H9 (cell line): ENCODE measurements at regions not wholly inside any gene's neighbourhood (a gene's known extent, or its start where the extent isn't known, plus 50 kb on each side); places are given as distances from the start of the nearest gene placed in this dataset.

ENCODE experiments used
- DNase-seq: peaks from one replicate; pipeline ENCODE4 v3.0.0-alpha.2; 2017
- H2AFZ ChIP-seq: one replicate; pipeline ENCODE4 v1.6.1; 2013; ENCODE audit warnings: mild to moderate bottlenecking, low read length, control low read depth, moderate library complexity
- H2AK5ac ChIP-seq: 2 replicates; pipeline ENCODE4 v1.6.1; 2013; ENCODE audit warnings: low read length, control low read depth, mixed read lengths; ENCODE audit not compliant: insufficient read length
- H2BK120ac ChIP-seq: one replicate; pipeline ENCODE4 v1.6.1; 2013; ENCODE audit warnings: low read depth, mild to moderate bottlenecking, low read length, control low read depth, inconsistent platforms; ENCODE audit not compliant: poor library complexity, severe bottlenecking
- H2BK12ac ChIP-seq: 2 replicates; pipeline ENCODE4 v1.6.1; 2013; ENCODE audit warnings: low read length, control low read depth, mixed read lengths, low read depth; ENCODE audit not compliant: insufficient read length
- H2BK15ac ChIP-seq: 2 replicates; pipeline ENCODE4 v1.6.1; 2013; ENCODE audit warnings: low read depth, low read length, control low read depth
- H2BK20ac ChIP-seq: one replicate; pipeline ENCODE4 v1.6.1; 2013; ENCODE audit warnings: low read depth, mild to moderate bottlenecking, low read length, control low read depth, inconsistent platforms; ENCODE audit not compliant: poor library complexity, severe bottlenecking
- H2BK5ac ChIP-seq: 2 replicates; pipeline ENCODE4 v1.6.1; 2013; ENCODE audit warnings: low read length, control low read depth, mixed read lengths; ENCODE audit not compliant: insufficient read length
- H3K14ac ChIP-seq: 2 replicates; pipeline ENCODE4 v1.6.1; 2013; ENCODE audit warnings: low read length, control low read depth; ENCODE audit not compliant: insufficient read depth
- H3K18ac ChIP-seq: 2 replicates; pipeline ENCODE4 v1.6.1; 2013; ENCODE audit warnings: low read depth, mild to moderate bottlenecking, mixed read lengths, low read length, control low read depth; ENCODE audit not compliant: insufficient read length
- H3K23ac ChIP-seq: 2 replicates; pipeline ENCODE4 v1.6.1; 2013; ENCODE audit warnings: low read length, control low read depth, mixed read lengths, low read depth; ENCODE audit not compliant: insufficient read length
- H3K23me2 ChIP-seq: 2 replicates; pipeline ENCODE4 v1.6.1; 2013; ENCODE audit warnings: low read depth, mild to moderate bottlenecking, mixed read lengths, low read length, control low read depth; ENCODE audit not compliant: insufficient read length, poor library complexity, severe bottlenecking
- H3K27ac ChIP-seq: 2 replicates; pipeline ENCODE4 v1.5.1; 2013; ENCODE audit warnings: low read length, control low read depth, mixed read lengths, low read depth; ENCODE audit not compliant: insufficient read length
- H3K27me3 ChIP-seq: 2 replicates; pipeline ENCODE4 v1.6.1; 2013; ENCODE audit warnings: low read length, control low read depth, inconsistent platforms; ENCODE audit not compliant: insufficient read depth
- H3K4ac ChIP-seq: 2 replicates; pipeline ENCODE4 v1.6.1; 2013; ENCODE audit warnings: low read depth, mild to moderate bottlenecking, control low read depth, inconsistent platforms, low read length, moderate library complexity
- H3K4me1 ChIP-seq: 2 replicates; pipeline ENCODE4 v1.6.1; 2013; ENCODE audit warnings: low read length, control low read depth, inconsistent platforms; ENCODE audit not compliant: insufficient read depth
- H3K4me2 ChIP-seq: 2 replicates; pipeline ENCODE4 v1.6.1; 2013; ENCODE audit warnings: low read length, control low read depth, mixed read lengths; ENCODE audit not compliant: insufficient read length, insufficient read depth
- H3K56ac ChIP-seq: 2 replicates; pipeline ENCODE4 v1.6.1; 2013; ENCODE audit warnings: low read depth, mild to moderate bottlenecking, mixed read lengths, low read length, control low read depth; ENCODE audit not compliant: insufficient read length
- H3K79me1 ChIP-seq: 2 replicates; pipeline ENCODE4 v1.6.1; 2013; ENCODE audit warnings: low read depth, mild to moderate bottlenecking, moderate library complexity, low read length, control low read depth, inconsistent platforms; ENCODE audit not compliant: insufficient read depth, poor library complexity, severe bottlenecking
- H3K79me2 ChIP-seq: 2 replicates; pipeline ENCODE4 v1.6.1; 2013; ENCODE audit warnings: low read length, control low read depth, inconsistent platforms; ENCODE audit not compliant: insufficient read depth
- H3K9ac ChIP-seq: 2 replicates; pipeline ENCODE4 v1.6.1; 2013; ENCODE audit warnings: low read length, control low read depth, mixed read lengths; ENCODE audit not compliant: insufficient read length; ENCODE audit errors: extremely low read depth
- H3K9me3 ChIP-seq: one replicate; pipeline ENCODE4 v1.6.1; 2013; ENCODE audit warnings: low read depth, low read length, inconsistent platforms; ENCODE audit not compliant: control insufficient read depth
- H3T11ph ChIP-seq: one replicate; pipeline ENCODE4 v1.6.1; 2013; ENCODE audit warnings: mild to moderate bottlenecking, low read length, control low read depth, inconsistent platforms
- H4K20me1 ChIP-seq: one replicate; pipeline ENCODE4 v1.6.1; 2013; ENCODE audit not compliant: control insufficient read depth, insufficient read length, insufficient read depth
- H4K5ac ChIP-seq: 2 replicates; pipeline ENCODE4 v1.6.1; 2013; ENCODE audit warnings: low read depth, mild to moderate bottlenecking, mixed read lengths, low read length, control low read depth; ENCODE audit not compliant: insufficient read length
- H4K8ac ChIP-seq: replicated peaks from 2 replicates; pipeline ENCODE4 v1.6.1; 2013; ENCODE audit warnings: low read length, control low read depth, mixed read lengths, low read depth; ENCODE audit not compliant: insufficient read length
- H4K91ac ChIP-seq: 2 replicates; pipeline ENCODE4 v1.6.1; 2013; ENCODE audit warnings: low read depth, mild to moderate bottlenecking, moderate library complexity, mixed read lengths, low read length, control low read depth; ENCODE audit not compliant: insufficient read length
- H3K27ac Mint-ChIP-seq, 3 experiments: 2 replicates in 2 of 3; 3 replicates in 1 of 3; pipeline ENCODE4 v1.8.0; 2020 to 2021; ENCODE audit warnings: mixed read lengths in 3 of 3, mild to moderate bottlenecking in 1 of 3, moderate library complexity in 1 of 3
- H3K27me3 Mint-ChIP-seq: 2 replicates; pipeline ENCODE4 v1.8.0; 2021; ENCODE audit warnings: low read depth, mild to moderate bottlenecking, moderate library complexity, mixed read lengths
- H3K36me3 Mint-ChIP-seq, 3 experiments: 2 replicates in 2 of 3; 3 replicates in 1 of 3; pipeline ENCODE4 v1.8.0; 2020 to 2021; ENCODE audit warnings: low read depth in 3 of 3, mixed read lengths in 3 of 3; ENCODE audit not compliant: insufficient read depth in 1 of 3
- H3K4me1 Mint-ChIP-seq, 2 experiments: 2 replicates each; pipeline ENCODE4 v1.8.0; 2020; ENCODE audit warnings: mixed read lengths in 2 of 2
- H3K4me3 Mint-ChIP-seq, 2 experiments: 2 replicates in 1 of 2; 3 replicates in 1 of 2; pipeline ENCODE4 v1.8.0; 2020 to 2021; ENCODE audit warnings: mild to moderate bottlenecking in 2 of 2, mixed read lengths in 2 of 2, moderate library complexity in 1 of 2
- H3K9me3 Mint-ChIP-seq, 2 experiments: 2 replicates in 1 of 2; 3 replicates in 1 of 2; pipeline ENCODE4 v1.8.0; 2020; ENCODE audit warnings: mild to moderate bottlenecking in 2 of 2, mixed read lengths in 2 of 2, moderate library complexity in 1 of 2
- CTCF ChIP-seq: fragments of 200-600 bp; sonication (generic); conservative IDR thresholded peaks from 3 replicates; pipeline ENCODE4 v1.8.0; 2021; ENCODE audit warnings: antibody characterized with exemption, mild to moderate bottlenecking
- WGBS: extraction: QIAGEN DNeasy Blood & Tissue Kit; methylation state at CpG from one replicate; pipeline ENCODE4 v1.1.7; 2013; ENCODE audit warnings: missing lambda C conversion rate, low lambda C conversion rate, mixed read lengths; ENCODE audit not compliant: insufficient read length; ENCODE audit errors: extremely low coverage; 5-methylcytosine and 5-hydroxymethylcytosine counted together

GRCh38 chr5:58276431-58276830 lies 183.5 kb downstream of the PLK2 start:
- Histone ChIP-seq H3T11ph (no peak overlapping the region), H3K23me2 (no peaks in the 10 kb centered on the region), H4K20me1 (no peaks in the 10 kb centered on the region), H3K23ac (no peak overlapping the region), H2AK5ac (no peak overlapping the region), H3K9me3 (no peaks in the 10 kb centered on the region), H3K14ac (no peak overlapping the region), H3K4ac (no peak overlapping the region), H4K91ac (no peak overlapping the region), H3K79me1 (no peaks in the 10 kb centered on the region), H4K8ac (no peak overlapping the region), H3K4me1 (no peaks in the 10 kb centered on the region), H3K27ac (no peak overlapping the region), H4K5ac (no peak overlapping the region), H2BK15ac (no peak overlapping the region), H3K56ac (no peak overlapping the region), H3K27me3 (no peaks in the 10 kb centered on the region), H3K9ac (no peak overlapping the region), H3K18ac (no peak overlapping the region), H3K79me2 (no peaks in the 10 kb centered on the region), H2BK20ac (no peak overlapping the region), H2BK12ac (no peak overlapping the region), H2BK120ac (no peak overlapping the region), H3K4me2 (no peak overlapping the region), H2AFZ (no peak overlapping the region), H2BK5ac (no peak overlapping the region)
- no peak for DNase-seq
- H3K27ac Mint-ChIP-seq: no peak overlapping the region
- no peaks in the 10 kb centered on the region; a peak in 1 of 5 replicates for H3K9me3 Mint-ChIP-seq
- H3K4me3 Mint-ChIP-seq: no peak overlapping the region
- H3K36me3 Mint-ChIP-seq: no peaks in the 10 kb centered on the region; a peak in 2 of 7 replicates
- no peak for TF ChIP-seq CTCF
- no CpG with 5 or more reads among the region's 3 CpGs for WGBS
- no peaks in the 10 kb centered on the region for H3K4me1 Mint-ChIP-seq
- no peaks in the 10 kb centered on the region; the same call in 1 of the 2 replicates for H3K27me3 Mint-ChIP-seq
